SU-DHL-6 (cell line): ENCODE measurements at regions not wholly inside any gene's neighbourhood (a gene's known extent, or its start where the extent isn't known, plus 50 kb on each side); places are given as distances from the start of the nearest gene placed in this dataset.

Experiments used
- H2AFZ ChIP-seq: fragments of 200-600 bp; sonication (generic); 2 replicates; pipeline ENCODE4 v1.6.1; 2014; ENCODE audit warnings: low read depth, mild to moderate bottlenecking, moderate library complexity, mixed read lengths, antibody characterized with exemption, low read length; ENCODE audit not compliant: severe bottlenecking
- H3F3A ChIP-seq: fragments of 200-600 bp; shearing (Covaris generic); 2 replicates; pipeline ENCODE4 v1.6.0; 2016; ENCODE audit warnings: antibody characterized with exemption, mild to moderate bottlenecking; ENCODE audit not compliant: insufficient read depth
- H3K27ac ChIP-seq: fragments of 200-600 bp; sonication (generic); 2 replicates; pipeline ENCODE4 v1.5.1; 2016; ENCODE audit warnings: low read depth, mild to moderate bottlenecking, low read length, moderate library complexity, mixed read lengths
- H3K27me3 ChIP-seq: fragments of 200-600 bp; sonication (generic), shearing (Covaris generic); 2 replicates; pipeline ENCODE4 v1.6.0; 2014; ENCODE audit warnings: mild to moderate bottlenecking, low read length
- H3K36me3 ChIP-seq: fragments of 200-600 bp; sonication (generic); 2 replicates; pipeline ENCODE4 v1.6.1; 2014; ENCODE audit warnings: mild to moderate bottlenecking, low read length, mixed read lengths
- H3K4me2 ChIP-seq: fragments of 300-600, 200-600 bp; shearing (Covaris generic), sonication (generic); 2 replicates; pipeline ENCODE4 v1.6.0; 2014; ENCODE audit warnings: low read length, low read depth, mild to moderate bottlenecking; ENCODE audit not compliant: poor library complexity, severe bottlenecking
- H3K4me3 ChIP-seq: fragments of 200-600 bp; sonication (generic); 2 replicates; pipeline ENCODE4 v1.5.1; 2014; ENCODE audit warnings: antibody characterized with exemption, low read length, mild to moderate bottlenecking, mixed read lengths; ENCODE audit not compliant: insufficient read depth, poor library complexity, severe bottlenecking
- H3K79me2 ChIP-seq: fragments of 200-600 bp; sonication (generic); 2 replicates; pipeline ENCODE4 v1.6.1; 2014; ENCODE audit warnings: mild to moderate bottlenecking, low read length, moderate library complexity; ENCODE audit not compliant: insufficient read depth
- H3K9ac ChIP-seq: fragments of 200-600 bp; sonication (generic); 2 replicates; pipeline ENCODE4 v1.7.0; 2014; ENCODE audit warnings: mild to moderate bottlenecking, low read length
- H3K9me2 ChIP-seq: fragments of 200-600 bp; sonication (generic); replicated peaks from 2 replicates; pipeline ENCODE4 v1.6.1; 2014; ENCODE audit warnings: low read length; ENCODE audit not compliant: insufficient read depth
- H3K9me3 ChIP-seq: fragments of 200-600 bp; sonication (generic); 2 replicates; pipeline ENCODE4 v1.6.1; 2014; ENCODE audit warnings: low read length, mixed read lengths; ENCODE audit not compliant: insufficient read depth
- H4K20me1 ChIP-seq: fragments of 200-600 bp; sonication (generic); 2 replicates; pipeline ENCODE4 v1.6.1; 2014; ENCODE audit warnings: low read depth, mild to moderate bottlenecking, antibody characterized with exemption, low read length, moderate library complexity, mixed read lengths
- EZH2phosphoT487 ChIP-seq: fragments of 200-600 bp; sonication (generic), shearing (Covaris generic); conservative IDR thresholded peaks from 2 replicates; pipeline ENCODE4 v1.6.1; 2018; ENCODE audit warnings: mild to moderate bottlenecking, antibody characterized with exemption, low read length, moderate library complexity, mixed read lengths
- TF ChIP-seq, protein P1 (sequence below): fragments of 200-600 bp; sonication (generic); IDR thresholded peaks from one replicate; pipeline ENCODE4 v1.5.1; 2017; ENCODE audit warnings: antibody characterized with exemption, mild to moderate bottlenecking, low read length, moderate library complexity; ENCODE audit not compliant: insufficient read depth, poor library complexity, severe bottlenecking

DNA sequence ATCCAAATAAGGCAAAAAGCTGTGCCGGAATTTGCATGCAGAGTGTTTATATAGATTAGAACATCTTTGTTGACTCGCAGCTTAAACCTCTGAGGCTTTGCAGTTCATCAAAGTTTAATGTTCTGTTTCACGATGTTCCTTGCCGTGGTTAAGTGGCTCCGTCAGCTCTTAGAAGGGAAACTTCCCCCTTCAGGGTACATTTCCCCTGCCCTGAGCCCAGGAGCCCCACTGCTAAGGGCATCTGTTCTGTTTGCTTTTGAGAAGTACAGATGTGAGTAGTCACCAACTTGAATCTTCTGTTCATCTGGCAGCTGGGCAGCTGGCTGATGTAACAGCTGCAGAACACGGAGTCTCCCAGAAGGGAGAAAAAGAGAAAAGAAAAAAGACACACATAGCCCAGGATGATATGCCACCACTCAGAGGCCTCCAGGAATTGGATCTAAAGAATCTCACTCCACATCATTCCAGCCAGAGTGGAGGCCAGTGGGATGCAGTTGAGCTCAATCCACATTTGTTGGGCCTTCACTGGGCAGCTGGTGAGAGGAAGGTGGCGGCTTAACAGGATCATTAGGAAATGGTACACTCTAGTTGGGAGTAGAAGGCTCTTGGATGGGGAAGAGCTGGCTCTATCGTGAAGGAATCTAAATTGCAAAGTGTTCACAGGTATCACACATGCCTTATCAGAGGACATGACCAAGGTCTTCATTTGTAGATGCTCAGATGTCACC is 178.7 kb upstream of the RBPJ start:
- Histone ChIP-seq H3F3A (no peaks in the 10 kb centered on the region), H3K9me3 (no peaks in the 10 kb centered on the region), H3K27ac (no peak overlapping the region), H3K36me3 (no peaks in the 10 kb centered on the region), H3K4me3 (no peak overlapping the region), H2AFZ (no peak overlapping the region), H3K9me2 (no peaks in the 10 kb centered on the region), H3K27me3 (no peaks in the 10 kb centered on the region), H3K9ac (no peak overlapping the region), H3K4me2 (no peak overlapping the region), H3K79me2 (no peaks in the 10 kb centered on the region), H4K20me1 (no peaks in the 10 kb centered on the region)
- TF ChIP-seq, protein P1, sequence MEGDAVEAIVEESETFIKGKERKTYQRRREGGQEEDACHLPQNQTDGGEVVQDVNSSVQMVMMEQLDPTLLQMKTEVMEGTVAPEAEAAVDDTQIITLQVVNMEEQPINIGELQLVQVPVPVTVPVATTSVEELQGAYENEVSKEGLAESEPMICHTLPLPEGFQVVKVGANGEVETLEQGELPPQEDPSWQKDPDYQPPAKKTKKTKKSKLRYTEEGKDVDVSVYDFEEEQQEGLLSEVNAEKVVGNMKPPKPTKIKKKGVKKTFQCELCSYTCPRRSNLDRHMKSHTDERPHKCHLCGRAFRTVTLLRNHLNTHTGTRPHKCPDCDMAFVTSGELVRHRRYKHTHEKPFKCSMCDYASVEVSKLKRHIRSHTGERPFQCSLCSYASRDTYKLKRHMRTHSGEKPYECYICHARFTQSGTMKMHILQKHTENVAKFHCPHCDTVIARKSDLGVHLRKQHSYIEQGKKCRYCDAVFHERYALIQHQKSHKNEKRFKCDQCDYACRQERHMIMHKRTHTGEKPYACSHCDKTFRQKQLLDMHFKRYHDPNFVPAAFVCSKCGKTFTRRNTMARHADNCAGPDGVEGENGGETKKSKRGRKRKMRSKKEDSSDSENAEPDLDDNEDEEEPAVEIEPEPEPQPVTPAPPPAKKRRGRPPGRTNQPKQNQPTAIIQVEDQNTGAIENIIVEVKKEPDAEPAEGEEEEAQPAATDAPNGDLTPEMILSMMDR: no peak
- TF ChIP-seq EZH2phosphoT487: no peak

DNA sequence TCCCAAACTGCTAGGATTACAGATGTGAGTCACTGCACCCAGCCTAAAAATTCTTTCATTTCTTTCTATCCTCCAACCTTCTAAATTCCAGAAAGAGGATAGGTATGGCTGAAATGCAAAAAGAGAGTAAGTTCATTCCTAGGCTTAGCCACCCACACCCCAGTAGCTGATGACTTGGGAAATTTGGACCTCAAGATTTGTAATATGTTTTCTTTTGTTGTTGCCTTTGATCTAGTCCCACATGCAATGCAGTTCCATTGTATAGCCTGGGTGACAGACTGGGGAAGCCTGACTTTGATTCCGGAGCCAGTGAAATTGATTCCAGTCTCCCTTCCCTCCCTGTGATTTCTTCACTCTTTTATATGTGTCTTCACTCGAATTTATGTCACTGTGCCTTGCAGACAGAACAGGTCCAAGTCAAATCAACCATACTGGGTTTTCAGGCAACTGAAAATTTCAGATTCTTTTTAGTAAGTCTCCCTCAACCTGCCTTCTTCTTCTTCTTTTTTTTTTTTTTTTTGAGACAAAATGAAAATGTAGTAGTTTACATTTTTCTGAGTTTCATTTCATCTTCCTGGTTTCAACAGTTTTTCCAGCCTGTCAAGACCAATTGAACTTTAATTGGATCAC is 176.2 kb upstream of the RBPJ start:
- no peaks in the 10 kb centered on the region for H3K9me3 ChIP-seq
- H2AFZ ChIP-seq: no peak overlapping the region
- H3K27me3 ChIP-seq: no peaks in the 10 kb centered on the region
- TF ChIP-seq, protein P1: no peak
- TF ChIP-seq EZH2phosphoT487: no peak
- H3K4me2 ChIP-seq: no peak overlapping the region
- no peaks in the 10 kb centered on the region for H3K9me2 ChIP-seq
- no peak overlapping the region for H3K27ac ChIP-seq
- H3F3A ChIP-seq: no peaks in the 10 kb centered on the region
- no peak overlapping the region for H3K4me3 ChIP-seq
- H3K36me3 ChIP-seq: no peaks in the 10 kb centered on the region
- H3K9ac ChIP-seq: no peak overlapping the region
- H3K79me2 ChIP-seq: no peaks in the 10 kb centered on the region
- no peaks in the 10 kb centered on the region for H4K20me1 ChIP-seq

DNA sequence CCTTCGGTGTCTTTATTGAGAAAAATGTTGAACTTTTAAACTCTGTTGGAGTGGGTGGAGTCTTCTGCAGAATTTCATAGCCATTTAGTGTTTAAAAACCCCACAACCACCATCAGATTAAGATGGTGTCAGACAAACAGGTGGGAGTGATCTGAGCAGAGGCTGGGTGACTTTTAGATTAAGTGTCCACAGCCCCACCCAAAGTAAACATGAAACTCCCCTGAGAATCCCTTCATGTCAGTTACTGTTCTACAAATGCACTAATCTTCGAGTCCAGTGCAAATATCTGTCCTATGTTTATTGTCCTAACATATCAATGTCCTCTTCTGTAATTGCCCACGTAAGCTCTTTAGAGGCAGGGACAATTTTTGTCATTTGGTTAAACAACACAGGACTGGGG is 175.6 kb upstream of the RBPJ start:
- Histone ChIP-seq H3K4me2 (no peak overlapping the region), H3K36me3 (no peaks in the 10 kb centered on the region), H3K27me3 (no peaks in the 10 kb centered on the region), H4K20me1 (no peaks in the 10 kb centered on the region), H3K79me2 (no peaks in the 10 kb centered on the region), H3K9ac (no peak overlapping the region), H2AFZ (no peak overlapping the region), H3K4me3 (no peak overlapping the region), H3K9me3 (no peaks in the 10 kb centered on the region), H3K27ac (no peak overlapping the region), H3F3A (no peaks in the 10 kb centered on the region), H3K9me2 (no peaks in the 10 kb centered on the region)
- TF ChIP-seq, protein P1: no peak
- no peak for TF ChIP-seq EZH2phosphoT487
